ENCODE measurements at regions not wholly inside any gene's neighbourhood (a gene's known extent, or its start where the extent isn't known, plus 50 kb on each side); places are given as distances from the start of the nearest gene placed in this dataset.

DNA sequence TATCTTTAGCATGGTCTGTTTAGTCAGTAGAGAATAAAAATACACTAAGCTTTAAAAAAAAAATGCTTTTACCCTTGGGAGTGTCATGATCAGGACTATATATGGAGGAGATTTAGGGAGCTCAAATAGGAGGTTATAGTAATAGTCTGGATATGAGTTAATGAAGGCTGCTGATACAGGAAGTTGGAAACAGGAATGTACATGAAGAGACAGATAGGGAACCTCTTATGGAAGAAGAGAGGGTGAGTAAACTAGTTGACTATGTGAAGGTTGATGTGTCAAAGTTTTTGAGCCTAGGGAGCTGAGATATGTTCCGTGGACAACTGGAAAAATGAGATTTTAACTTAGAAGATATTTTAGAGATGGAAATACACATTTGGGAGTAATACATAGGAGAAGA, 472.0 kb upstream of the FZD8 start:
- H3K79me2 ChIP-seq (ENCODE audit: insufficient read depth, low read length) = no peaks in the 10 kb centered on the region
- TF ChIP-seq, protein P1, sequence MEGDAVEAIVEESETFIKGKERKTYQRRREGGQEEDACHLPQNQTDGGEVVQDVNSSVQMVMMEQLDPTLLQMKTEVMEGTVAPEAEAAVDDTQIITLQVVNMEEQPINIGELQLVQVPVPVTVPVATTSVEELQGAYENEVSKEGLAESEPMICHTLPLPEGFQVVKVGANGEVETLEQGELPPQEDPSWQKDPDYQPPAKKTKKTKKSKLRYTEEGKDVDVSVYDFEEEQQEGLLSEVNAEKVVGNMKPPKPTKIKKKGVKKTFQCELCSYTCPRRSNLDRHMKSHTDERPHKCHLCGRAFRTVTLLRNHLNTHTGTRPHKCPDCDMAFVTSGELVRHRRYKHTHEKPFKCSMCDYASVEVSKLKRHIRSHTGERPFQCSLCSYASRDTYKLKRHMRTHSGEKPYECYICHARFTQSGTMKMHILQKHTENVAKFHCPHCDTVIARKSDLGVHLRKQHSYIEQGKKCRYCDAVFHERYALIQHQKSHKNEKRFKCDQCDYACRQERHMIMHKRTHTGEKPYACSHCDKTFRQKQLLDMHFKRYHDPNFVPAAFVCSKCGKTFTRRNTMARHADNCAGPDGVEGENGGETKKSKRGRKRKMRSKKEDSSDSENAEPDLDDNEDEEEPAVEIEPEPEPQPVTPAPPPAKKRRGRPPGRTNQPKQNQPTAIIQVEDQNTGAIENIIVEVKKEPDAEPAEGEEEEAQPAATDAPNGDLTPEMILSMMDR (IDR thresholded peaks at IDR 0.05; ENCODE audit: extremely low read depth, low read depth, low read length) = no peak
- DNase-seq (ENCODE audit: insufficient read length, low spot score, missing footprints) = no peak
- H3K4me3 ChIP-seq (ENCODE audit: insufficient read depth, low read length) = no peak overlapping the region
- no peaks in the 10 kb centered on the region for H3K27me3 ChIP-seq (ENCODE audit: insufficient read depth, low read length)
- no peak overlapping the region for H3K27ac ChIP-seq (ENCODE audit: low read depth, low read length)
- no peak overlapping the region for H2AFZ ChIP-seq (ENCODE audit: low read length)
- no peaks in the 10 kb centered on the region for H3K36me3 ChIP-seq (ENCODE audit: insufficient read depth, low read length)
- H4K20me1 ChIP-seq (ENCODE audit: insufficient read depth, low read length) = no peaks in the 10 kb centered on the region
- H3K9me3 ChIP-seq (ENCODE audit: low read depth, low read length) = no peaks in the 10 kb centered on the region
- no peak overlapping the region for H3K4me2 ChIP-seq (ENCODE audit: insufficient read depth, low read length)
- H3K4me1 ChIP-seq (ENCODE audit: insufficient read depth, low read length) = peaks cover 22% of the 10 kb centered on the region

DNA sequence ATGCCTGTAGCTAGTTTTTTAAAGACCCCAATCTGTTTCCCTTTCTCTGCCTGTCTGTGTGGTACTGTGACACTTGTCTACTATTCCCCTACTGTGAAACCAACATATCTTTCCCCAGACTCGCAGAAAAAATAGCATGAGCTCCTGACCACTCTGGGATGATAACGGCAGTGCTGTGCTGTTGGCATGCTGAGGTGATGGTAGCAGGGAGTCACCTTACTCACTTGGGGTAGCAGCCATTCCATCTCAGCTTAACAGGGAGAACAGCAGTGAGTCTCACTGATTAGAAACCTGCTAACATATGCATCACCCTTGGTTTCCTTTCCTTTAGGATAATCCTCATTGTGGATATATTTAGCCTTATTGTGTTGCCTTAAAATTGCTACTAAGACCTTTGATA, 469.6 kb upstream of the FZD8 start:
- Histone ChIP-seq H4K20me1 (ENCODE audit: insufficient read depth, low read length) (no peaks in the 10 kb centered on the region), H3K9me3 (ENCODE audit: low read depth, low read length) (no peaks in the 10 kb centered on the region), H3K4me3 (ENCODE audit: insufficient read depth, low read length) (no peak overlapping the region), H3K27ac (ENCODE audit: low read depth, low read length) (no peak overlapping the region), H3K4me1 (ENCODE audit: insufficient read depth, low read length) (peaks cover 21% of the 10 kb centered on the region), H3K36me3 (ENCODE audit: insufficient read depth, low read length) (no peaks in the 10 kb centered on the region), H3K4me2 (ENCODE audit: insufficient read depth, low read length) (no peak overlapping the region), H2AFZ (ENCODE audit: low read length) (no peak overlapping the region), H3K79me2 (ENCODE audit: insufficient read depth, low read length) (no peaks in the 10 kb centered on the region), H3K27me3 (ENCODE audit: insufficient read depth, low read length) (no peaks in the 10 kb centered on the region)
- no peak for DNase-seq (ENCODE audit: insufficient read length, low spot score, missing footprints)
- TF ChIP-seq, protein P1 (IDR thresholded peaks at IDR 0.05; ENCODE audit: extremely low read depth, low read depth, low read length) = no peak

DNA sequence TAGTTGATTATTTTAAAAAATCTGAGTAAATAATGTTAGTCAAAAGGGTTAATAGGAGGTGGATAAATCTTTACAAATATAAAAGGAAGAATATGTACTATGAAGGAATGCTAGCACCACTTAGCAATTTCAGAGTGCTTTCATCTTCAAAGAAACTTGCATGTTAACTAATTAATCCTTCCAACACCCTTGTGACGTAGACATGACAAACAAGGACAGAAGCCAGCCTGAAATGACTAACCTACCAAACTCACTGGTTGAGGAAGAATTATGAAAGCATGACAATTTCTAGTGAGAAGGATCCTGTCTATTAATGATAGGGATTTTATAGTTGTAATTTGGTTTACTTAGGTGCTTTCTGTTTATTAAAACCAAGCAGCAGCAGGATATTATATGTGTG, 468.0 kb upstream of the FZD8 start:
- no peak for DNase-seq (ENCODE audit: insufficient read length, low spot score, missing footprints)
- Histone ChIP-seq H3K79me2 (ENCODE audit: insufficient read depth, low read length) (no peaks in the 10 kb centered on the region), H3K27me3 (ENCODE audit: insufficient read depth, low read length) (no peaks in the 10 kb centered on the region), H3K27ac (ENCODE audit: low read depth, low read length) (no peak overlapping the region), H3K4me2 (ENCODE audit: insufficient read depth, low read length) (no peak overlapping the region), H3K4me3 (ENCODE audit: insufficient read depth, low read length) (no peak overlapping the region), H3K4me1 (ENCODE audit: insufficient read depth, low read length) (peaks cover 13% of the 10 kb centered on the region), H4K20me1 (ENCODE audit: insufficient read depth, low read length) (no peaks in the 10 kb centered on the region), H2AFZ (ENCODE audit: low read length) (no peak overlapping the region), H3K36me3 (ENCODE audit: insufficient read depth, low read length) (no peaks in the 10 kb centered on the region), H3K9me3 (ENCODE audit: low read depth, low read length) (no peaks in the 10 kb centered on the region)
- TF ChIP-seq, protein P1 (IDR thresholded peaks at IDR 0.05; ENCODE audit: extremely low read depth, low read depth, low read length) = no peak

DNA sequence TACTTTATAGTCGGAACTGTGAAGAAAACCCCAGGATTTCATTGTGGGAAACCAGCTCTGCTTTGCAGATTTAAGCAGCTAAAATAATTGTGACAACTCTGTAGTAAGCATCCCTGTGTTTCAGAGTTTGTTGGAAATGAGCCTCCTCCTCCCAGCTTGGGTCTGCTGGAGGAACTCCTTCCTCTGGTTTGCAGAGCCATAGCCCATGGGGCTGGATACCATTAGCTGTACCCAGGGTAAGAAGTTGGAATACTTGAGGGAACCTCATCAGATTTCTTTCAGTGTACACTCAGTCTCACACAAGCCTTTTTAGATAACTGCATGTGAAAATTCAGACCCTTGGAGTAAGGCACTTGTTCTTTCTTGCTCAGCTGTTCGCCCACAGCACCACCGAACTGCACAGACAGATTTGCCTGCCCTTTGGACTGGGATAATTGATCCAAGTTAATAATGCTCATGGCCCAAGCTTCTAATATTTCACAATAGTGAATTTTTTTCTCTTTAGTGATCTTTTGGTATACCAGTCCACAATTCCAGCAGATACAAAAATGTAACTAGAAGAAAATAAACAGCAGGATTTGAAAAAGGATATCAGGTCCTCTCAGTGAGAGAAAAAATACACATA, 467.4 kb upstream of the FZD8 start:
- Histone ChIP-seq H3K27me3 (ENCODE audit: insufficient read depth, low read length) (no peaks in the 10 kb centered on the region), H3K36me3 (ENCODE audit: insufficient read depth, low read length) (no peaks in the 10 kb centered on the region), H3K4me1 (ENCODE audit: insufficient read depth, low read length) (peaks cover 8% of the 10 kb centered on the region), H2AFZ (ENCODE audit: low read length) (peak overlapping the region; percentile 14), H3K4me2 (ENCODE audit: insufficient read depth, low read length) (no peak overlapping the region), H3K4me3 (ENCODE audit: insufficient read depth, low read length) (no peak overlapping the region), H3K79me2 (ENCODE audit: insufficient read depth, low read length) (no peaks in the 10 kb centered on the region), H3K27ac (ENCODE audit: low read depth, low read length) (no peak overlapping the region), H3K9me3 (ENCODE audit: low read depth, low read length) (no peaks in the 10 kb centered on the region), H4K20me1 (ENCODE audit: insufficient read depth, low read length) (no peaks in the 10 kb centered on the region)
- TF ChIP-seq, protein P1 (IDR thresholded peaks at IDR 0.05; ENCODE audit: extremely low read depth, low read depth, low read length) = no peak
- no peak for DNase-seq (ENCODE audit: insufficient read length, low spot score, missing footprints)

All from osteoblast (primary cell).